Activated CD8-positive, alpha-beta memory T cell treated with anti-CD3 and anti-CD28 coated beads, Interleukin-2, amount 50 U/mL, for 48 hours (primary cell): ENCODE measurements at regions not wholly inside any gene's neighbourhood (a gene's known extent, or its start where the extent isn't known, plus 50 kb on each side); places are given as distances from the start of the nearest gene placed in this dataset.
"Not testable (repeated sequence)": the region's sequence is repeated elsewhere in the genome, so short reads cannot be mapped to it uniquely, and the experiment has no call there.

Experiments
- DNase-seq: peaks from one replicate; pipeline ENCODE4 v3.0.0-alpha.2; 2020

- not testable (repeated sequence) for DNase-seq
Observed at GRCh38 chr9:126190994-126191393, 135.6 kb upstream of the MVB12B start.

GRCh38 chr9:126198854-126199253 is 127.8 kb upstream of the MVB12B start:
- DNase-seq: no peak

- no peak for DNase-seq
Observed at GRCh38 chr9:126203313-126203712, 123.3 kb upstream of the MVB12B start.

GRCh38 chr9:126204197-126204596 is 122.4 kb upstream of the MVB12B start:
- no peak for DNase-seq

- DNase-seq: no peak
Observed at GRCh38 chr9:126204708-126205225, 121.9 kb upstream of the MVB12B start.

GRCh38 chr9:126205265-126205664 is 121.4 kb upstream of the MVB12B start:
- no peak for DNase-seq

GRCh38 chr9:126205845-126206498 is 120.7 kb upstream of the MVB12B start:
- DNase-seq: no peak

GRCh38 chr9:126207256-126207655 is 119.4 kb upstream of the MVB12B start:
- DNase-seq: no peak

GRCh38 chr9:126208216-126208758 is 118.3 kb upstream of the MVB12B start:
- no peak for DNase-seq

GRCh38 chr9:126211441-126212074 is 115.1 kb upstream of the MVB12B start:
- DNase-seq: no peak

GRCh38 chr9:126215486-126215885 is 111.1 kb upstream of the MVB12B start:
- DNase-seq: no peak

- DNase-seq: no peak
Observed at GRCh38 chr9:126216826-126217225, 109.8 kb upstream of the MVB12B start.

GRCh38 chr9:126217250-126217653 is 109.4 kb upstream of the MVB12B start:
- no peak for DNase-seq

- DNase-seq: no peak
Observed at GRCh38 chr9:126217797-126218196, 108.8 kb upstream of the MVB12B start.

GRCh38 chr9:126218359-126219125 is 108.1 kb upstream of the MVB12B start:
- DNase-seq: no peak

GRCh38 chr9:126219166-126219565 is 107.5 kb upstream of the MVB12B start:
- DNase-seq: no peak

- no peak for DNase-seq
Observed at GRCh38 chr9:126219648-126220063, 107.0 kb upstream of the MVB12B start.

GRCh38 chr9:126221480-126221879 is 105.1 kb upstream of the MVB12B start:
- DNase-seq: no peak

GRCh38 chr9:126222363-126222834 is 104.2 kb upstream of the MVB12B start:
- no peak for DNase-seq

GRCh38 chr9:126222835-126223431 is 103.7 kb upstream of the MVB12B start:
- no peak for DNase-seq

- DNase-seq: no peak
Observed at GRCh38 chr9:126223798-126224531, 102.7 kb upstream of the MVB12B start.
